ENCODE measurements at regions not wholly inside any gene's neighbourhood (a gene's known extent, or its start where the extent isn't known, plus 50 kb on each side); places are given as distances from the start of the nearest gene placed in this dataset.

GRCh38 chr14:23865502-23865901 lies 88.1 kb upstream of the DHRS4 start:
- H3K4me2 ChIP-seq (ENCODE audit: low read length) = no peak overlapping the region
- H3K79me1 ChIP-seq (ENCODE audit: low read length) = no peaks in the 10 kb centered on the region
- no peak overlapping the region for H3K14ac ChIP-seq (ENCODE audit: low read length)
- H2BK5ac ChIP-seq (ENCODE audit: low read depth, low read length, poor library complexity) = no peak overlapping the region
- no peaks in the 10 kb centered on the region for H3K36me3 ChIP-seq (ENCODE audit: control insufficient read depth in 1 of 2, insufficient read depth in 2 of 2, low read length in 2 of 2)
- no peak overlapping the region for H2BK12ac ChIP-seq (ENCODE audit: low read length)
- peak; percentile 29 to 88 for DNase-seq
- no peak overlapping the region for H3K18ac ChIP-seq (ENCODE audit: low read length)
- no peak overlapping the region for H3K4ac ChIP-seq (ENCODE audit: low read depth, low read length)
- no peak overlapping the region for H4K91ac ChIP-seq (ENCODE audit: low read depth, low read length)
- H4K12ac ChIP-seq (ENCODE audit: low read depth, low read length) = no peak overlapping the region
- H3K79me2 ChIP-seq (ENCODE audit: control insufficient read depth, insufficient read depth, low read length, poor library complexity) = no peaks in the 10 kb centered on the region
- no peak overlapping the region for H3K27ac ChIP-seq (ENCODE audit: low read depth, low read length)
- no peak overlapping the region for H2AFZ ChIP-seq (ENCODE audit: insufficient read depth, low read length, poor library complexity)
- H3K4me3 ChIP-seq (ENCODE audit: low read depth, low read length) = no peak overlapping the region
- H2AK5ac ChIP-seq (ENCODE audit: low read length) = no peak overlapping the region
- no peak overlapping the region for H2BK120ac ChIP-seq (ENCODE audit: insufficient read depth, low read length, poor library complexity)
- H3K27me3 ChIP-seq (ENCODE audit: insufficient read depth, low read length) = no peaks in the 10 kb centered on the region
- peaks cover 2% of the 10 kb centered on the region for H3K9me3 ChIP-seq (ENCODE audit: insufficient read depth, low read depth, low read length)
- H3K4me1 ChIP-seq (ENCODE audit: control insufficient read depth in 1 of 2, insufficient read depth in 2 of 2, low read length in 2 of 2) = no peaks in the 10 kb centered on the region
- no peak overlapping the region for H3K23ac ChIP-seq (ENCODE audit: low read length)
- no peak overlapping the region for H3K9ac ChIP-seq (ENCODE audit: low read length)
- no peak overlapping the region for H4K8ac ChIP-seq (ENCODE audit: low read depth, low read length)
- no CpG with 5 or more reads among the region's 2 CpGs for WGBS (ENCODE audit: extremely low coverage, insufficient coverage, insufficient read length)

- Histone ChIP-seq H2BK12ac (ENCODE audit: low read length) (no peak overlapping the region), H3K23ac (ENCODE audit: low read length) (no peak overlapping the region), H3K9ac (ENCODE audit: low read length) (no peak overlapping the region), H3K36me3 (ENCODE audit: control insufficient read depth in 1 of 2, insufficient read depth in 2 of 2, low read length in 2 of 2) (no peaks in the 10 kb centered on the region), H3K4me1 (ENCODE audit: control insufficient read depth in 1 of 2, insufficient read depth in 2 of 2, low read length in 2 of 2) (no peaks in the 10 kb centered on the region), H3K4ac (ENCODE audit: low read depth, low read length) (no peak overlapping the region), H3K4me3 (ENCODE audit: low read depth, low read length) (no peak overlapping the region), H2AK5ac (ENCODE audit: low read length) (no peak overlapping the region), H3K27ac (ENCODE audit: low read depth, low read length) (no peak overlapping the region), H4K12ac (ENCODE audit: low read depth, low read length) (no peak overlapping the region), H3K9me3 (ENCODE audit: insufficient read depth, low read depth, low read length) (peaks cover 2% of the 10 kb centered on the region), H2AFZ (ENCODE audit: insufficient read depth, low read length, poor library complexity) (no peak overlapping the region), H2BK5ac (ENCODE audit: low read depth, low read length, poor library complexity) (no peak overlapping the region), H3K79me1 (ENCODE audit: low read length) (no peaks in the 10 kb centered on the region), H3K14ac (ENCODE audit: low read length) (no peak overlapping the region), H3K27me3 (ENCODE audit: insufficient read depth, low read length) (no peaks in the 10 kb centered on the region), H3K4me2 (ENCODE audit: low read length) (no peak overlapping the region), H2BK120ac (ENCODE audit: insufficient read depth, low read length, poor library complexity) (no peak overlapping the region), H3K79me2 (ENCODE audit: control insufficient read depth, insufficient read depth, low read length, poor library complexity) (no peaks in the 10 kb centered on the region), H3K18ac (ENCODE audit: low read length) (no peak overlapping the region), H4K91ac (ENCODE audit: low read depth, low read length) (no peak overlapping the region), H4K8ac (ENCODE audit: low read depth, low read length) (no peak overlapping the region)
- WGBS (ENCODE audit: extremely low coverage, insufficient coverage, insufficient read length) = no CpG with 5 or more reads among the region's 6 CpGs
- DNase-seq = no peak
Observed at GRCh38 chr14:23866269-23866668, 87.3 kb upstream of the DHRS4 start.

GRCh38 chr14:23869078-23869719 lies 84.4 kb upstream of the DHRS4 start:
- Histone ChIP-seq H4K8ac (ENCODE audit: low read depth, low read length) (no peak overlapping the region), H2AK5ac (ENCODE audit: low read length) (no peak overlapping the region), H2BK12ac (ENCODE audit: low read length) (no peak overlapping the region), H3K14ac (ENCODE audit: low read length) (no peak overlapping the region), H3K9me3 (ENCODE audit: insufficient read depth, low read depth, low read length) (no peaks in the 10 kb centered on the region), H3K36me3 (ENCODE audit: control insufficient read depth in 1 of 2, insufficient read depth in 2 of 2, low read length in 2 of 2) (no peaks in the 10 kb centered on the region), H3K27me3 (ENCODE audit: insufficient read depth, low read length) (no peaks in the 10 kb centered on the region), H4K12ac (ENCODE audit: low read depth, low read length) (no peak overlapping the region), H2BK120ac (ENCODE audit: insufficient read depth, low read length, poor library complexity) (no peak overlapping the region), H3K18ac (ENCODE audit: low read length) (no peak overlapping the region), H3K79me2 (ENCODE audit: control insufficient read depth, insufficient read depth, low read length, poor library complexity) (no peaks in the 10 kb centered on the region), H3K4me2 (ENCODE audit: low read length) (no peak overlapping the region), H3K27ac (ENCODE audit: low read depth, low read length) (no peak overlapping the region), H3K23ac (ENCODE audit: low read length) (no peak overlapping the region), H3K4me1 (ENCODE audit: control insufficient read depth in 1 of 2, insufficient read depth in 2 of 2, low read length in 2 of 2) (no peaks in the 10 kb centered on the region), H2BK5ac (ENCODE audit: low read depth, low read length, poor library complexity) (no peak overlapping the region), H3K4me3 (ENCODE audit: low read depth, low read length) (no peak overlapping the region), H3K79me1 (ENCODE audit: low read length) (no peaks in the 10 kb centered on the region), H3K4ac (ENCODE audit: low read depth, low read length) (no peak overlapping the region), H4K91ac (ENCODE audit: low read depth, low read length) (no peak overlapping the region), H3K9ac (ENCODE audit: low read length) (no peak overlapping the region), H2AFZ (ENCODE audit: insufficient read depth, low read length, poor library complexity) (no peak overlapping the region)
- no CpG with 5 or more reads among the region's 2 CpGs for WGBS (ENCODE audit: extremely low coverage, insufficient coverage, insufficient read length)
- no peak for DNase-seq

GRCh38 chr14:23876160-23876750 lies 77.3 kb upstream of the DHRS4 start:
- H3K9ac ChIP-seq (ENCODE audit: low read length) = no peak overlapping the region
- no peak overlapping the region for H2BK120ac ChIP-seq (ENCODE audit: insufficient read depth, low read length, poor library complexity)
- no peak overlapping the region for H2BK12ac ChIP-seq (ENCODE audit: low read length)
- no peaks in the 10 kb centered on the region for H3K27me3 ChIP-seq (ENCODE audit: insufficient read depth, low read length)
- no peak overlapping the region for H3K18ac ChIP-seq (ENCODE audit: low read length)
- H4K8ac ChIP-seq (ENCODE audit: low read depth, low read length) = no peak overlapping the region
- no peaks in the 10 kb centered on the region for H3K36me3 ChIP-seq (ENCODE audit: control insufficient read depth in 1 of 2, insufficient read depth in 2 of 2, low read length in 2 of 2)
- no peak overlapping the region for H3K4ac ChIP-seq (ENCODE audit: low read depth, low read length)
- H3K4me1 ChIP-seq (ENCODE audit: control insufficient read depth in 1 of 2, insufficient read depth in 2 of 2, low read length in 2 of 2) = no peaks in the 10 kb centered on the region
- peaks cover 3% of the 10 kb centered on the region for H3K9me3 ChIP-seq (ENCODE audit: insufficient read depth, low read depth, low read length)
- H4K91ac ChIP-seq (ENCODE audit: low read depth, low read length) = no peak overlapping the region
- no peak overlapping the region for H2AFZ ChIP-seq (ENCODE audit: insufficient read depth, low read length, poor library complexity)
- WGBS (ENCODE audit: extremely low coverage, insufficient coverage, insufficient read length) = no CpG with 5 or more reads among the region's 3 CpGs
- no peak overlapping the region for H3K23ac ChIP-seq (ENCODE audit: low read length)
- H4K12ac ChIP-seq (ENCODE audit: low read depth, low read length) = no peak overlapping the region
- no peak overlapping the region for H3K4me2 ChIP-seq (ENCODE audit: low read length)
- no peak overlapping the region for H2BK5ac ChIP-seq (ENCODE audit: low read depth, low read length, poor library complexity)
- H3K79me2 ChIP-seq (ENCODE audit: control insufficient read depth, insufficient read depth, low read length, poor library complexity) = no peaks in the 10 kb centered on the region
- no peak overlapping the region for H2AK5ac ChIP-seq (ENCODE audit: low read length)
- no peaks in the 10 kb centered on the region for H3K79me1 ChIP-seq (ENCODE audit: low read length)
- no peak overlapping the region for H3K14ac ChIP-seq (ENCODE audit: low read length)
- DNase-seq = peak in 1 of 2 donors; percentile 41
- no peak overlapping the region for H3K27ac ChIP-seq (ENCODE audit: low read depth, low read length)
- H3K4me3 ChIP-seq (ENCODE audit: low read depth, low read length) = no peak overlapping the region
